Erythroblast (primary cell): ENCODE measurements at regions not wholly inside any gene's neighbourhood (a gene's known extent, or its start where the extent isn't known, plus 50 kb on each side); places are given as distances from the start of the nearest gene placed in this dataset.

Experiments
- DNase-seq, 2 experiments: peaks; one replicate each; lab custom pipeline; 2025; lab: John Stamatoyannopoulos, UW
- GATA1 ChIP-seq: IDR thresholded peaks from 2 replicates; pipeline ENCODE4 v1.6.1; 2011; ENCODE audit warnings: low read depth, mild to moderate bottlenecking, control low read depth, low read length, moderate library complexity
- POLR2A ChIP-seq: IDR thresholded peaks from 2 replicates; pipeline ENCODE4 v1.6.1; 2011; ENCODE audit warnings: mild to moderate bottlenecking, low read length

- no peak for TF ChIP-seq POLR2A
- no peak for TF ChIP-seq GATA1
- DNase-seq = no peak
Measured at GRCh38 chr9:78596346-78596745, 299.4 kb downstream of the PSAT1 start.

- TF ChIP-seq POLR2A = no peak
- TF ChIP-seq GATA1 = no peak
- no peak for DNase-seq
Measured at GRCh38 chr9:78598120-78598519, 301.2 kb downstream of the PSAT1 start.

GRCh38 chr9:78599926-78600325 lies 303.0 kb downstream of the PSAT1 start:
- TF ChIP-seq POLR2A (no peak), GATA1 (no peak)
- DNase-seq = no peak

DNA sequence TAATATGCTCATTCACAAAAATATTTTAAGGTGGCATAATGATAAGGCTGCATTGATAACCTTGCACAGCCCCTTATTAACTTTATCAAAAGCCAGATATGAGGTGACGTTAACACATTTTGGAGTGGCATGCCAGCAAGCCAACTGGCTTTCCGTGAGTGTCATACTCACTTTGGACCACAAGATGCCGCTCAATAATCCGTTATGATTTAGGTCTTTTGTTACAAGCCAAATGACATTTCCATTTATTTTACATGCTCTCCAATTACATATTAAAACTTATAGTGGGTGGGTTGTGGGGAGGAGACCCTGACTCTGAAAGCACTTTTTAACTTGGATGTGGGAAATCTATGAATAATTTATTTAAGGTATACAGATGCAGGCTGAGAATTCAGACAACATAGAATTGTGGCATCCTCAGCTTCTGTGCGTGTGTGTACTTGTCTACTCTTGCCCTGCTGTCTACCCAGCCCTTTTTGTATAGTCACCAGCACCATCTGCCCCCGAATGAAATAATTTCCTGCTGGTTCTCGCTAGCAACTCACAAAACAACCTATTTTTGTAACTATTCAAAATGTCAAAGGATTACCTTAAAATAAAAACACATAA lies 305.1 kb downstream of the PSAT1 start:
- TF ChIP-seq POLR2A = no peak
- TF ChIP-seq GATA1 = no peak
- peak; percentile 26 to 51 for DNase-seq

DNA sequence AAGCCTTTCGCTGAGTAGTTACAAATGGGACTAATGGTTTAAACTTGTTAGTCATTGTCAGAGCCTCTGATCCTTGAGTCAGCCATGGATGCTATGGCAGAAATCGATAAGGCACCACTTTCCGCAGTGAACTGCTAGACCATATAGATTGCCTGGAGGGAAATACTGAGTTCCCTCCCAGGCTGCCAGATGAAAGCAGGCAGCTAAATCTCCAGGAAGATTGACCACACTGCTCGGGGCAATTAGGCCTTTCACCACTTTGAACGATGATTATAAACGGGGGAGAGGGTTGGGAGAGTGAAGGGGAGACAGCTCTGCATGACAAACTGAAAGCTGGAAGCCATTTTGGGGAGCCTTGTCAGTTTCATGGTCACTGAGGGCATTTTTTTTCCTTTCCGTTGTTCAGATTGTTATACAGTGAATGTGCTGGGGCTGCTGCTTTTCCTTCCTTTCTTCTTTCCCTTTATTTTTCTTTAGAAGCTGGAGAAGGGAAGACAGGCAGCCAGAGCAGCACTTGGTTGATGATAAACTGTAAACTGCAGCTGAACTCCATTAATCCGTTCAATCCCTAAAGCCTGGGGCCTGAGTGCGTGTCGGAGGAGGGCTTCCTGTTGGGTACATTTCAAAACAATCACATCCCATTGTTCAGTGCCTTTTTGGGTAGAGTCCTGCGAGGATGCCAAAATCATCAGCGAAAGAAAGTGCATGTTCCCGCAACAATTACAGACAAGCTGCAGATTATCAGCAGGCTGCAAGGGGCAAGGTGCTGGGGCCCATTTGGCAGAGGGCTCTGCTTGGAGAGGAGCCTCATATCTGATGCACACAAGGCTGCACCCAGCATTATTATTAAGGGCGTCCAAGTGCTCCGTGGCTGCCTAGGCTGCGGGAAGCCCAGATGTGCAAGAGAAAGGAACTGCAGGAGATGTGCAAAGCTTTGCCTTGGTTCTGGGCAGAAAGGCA lies 308.4 kb downstream of the PSAT1 start:
- TF ChIP-seq GATA1 (no peak), POLR2A (no peak)
- DNase-seq = no peak

- TF ChIP-seq POLR2A = no peak
- no peak for TF ChIP-seq GATA1
- DNase-seq = no peak
Measured at GRCh38 chr9:78606001-78606379, 309.1 kb downstream of the PSAT1 start.

GRCh38 chr9:78607853-78608252 lies 310.9 kb downstream of the PSAT1 start:
- no peak for DNase-seq
- TF ChIP-seq POLR2A = no peak
- TF ChIP-seq GATA1 = no peak

- no peak for DNase-seq
- TF ChIP-seq GATA1 (no peak), POLR2A (no peak)
Measured at GRCh38 chr9:78609450-78609849, 312.5 kb downstream of the PSAT1 start.

DNA sequence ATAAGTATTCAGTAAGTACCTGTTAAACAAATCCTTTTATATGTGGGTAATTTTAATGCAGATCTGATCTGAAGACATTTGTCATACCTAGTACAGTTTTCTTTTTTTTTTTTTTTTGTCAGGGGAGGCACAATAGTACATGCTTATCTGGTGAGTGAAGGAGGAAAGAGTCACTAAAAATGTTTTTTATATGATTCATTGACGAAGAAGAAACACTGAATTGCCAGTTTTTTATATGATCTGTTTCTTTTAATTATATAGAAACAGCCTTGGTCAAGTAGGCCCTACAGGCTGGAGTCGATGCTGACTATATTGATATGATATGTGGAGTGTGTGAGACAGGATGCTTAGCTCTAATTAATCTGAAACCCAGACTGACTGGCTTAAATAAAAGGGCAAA lies 315.2 kb downstream of the PSAT1 start:
- DNase-seq = no peak
- TF ChIP-seq POLR2A (no peak), GATA1 (no peak)

DNA sequence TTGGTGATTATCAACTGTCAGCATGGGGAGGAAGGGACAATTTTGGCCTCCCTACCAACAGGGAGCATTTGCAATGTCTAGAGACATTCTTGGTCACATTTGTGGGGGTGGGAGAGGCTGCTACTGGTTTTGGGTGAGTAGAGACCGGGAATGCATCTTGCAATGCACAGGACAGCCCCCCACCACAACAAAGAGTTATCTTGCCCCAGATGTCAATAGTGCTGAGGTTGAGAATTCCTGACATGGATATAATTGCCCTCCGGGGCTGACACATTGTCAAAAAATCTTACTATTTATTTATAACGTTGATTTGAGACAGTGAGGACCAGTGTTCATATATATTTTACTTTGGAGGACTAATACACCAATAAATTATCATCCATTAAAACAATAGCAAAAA lies 316.1 kb downstream of the PSAT1 start:
- no peak for TF ChIP-seq GATA1
- no peak for TF ChIP-seq POLR2A
- DNase-seq = no peak

GRCh38 chr9:78614892-78615291 lies 318.0 kb downstream of the PSAT1 start:
- no peak for DNase-seq
- TF ChIP-seq GATA1 (no peak), POLR2A (no peak)

DNA sequence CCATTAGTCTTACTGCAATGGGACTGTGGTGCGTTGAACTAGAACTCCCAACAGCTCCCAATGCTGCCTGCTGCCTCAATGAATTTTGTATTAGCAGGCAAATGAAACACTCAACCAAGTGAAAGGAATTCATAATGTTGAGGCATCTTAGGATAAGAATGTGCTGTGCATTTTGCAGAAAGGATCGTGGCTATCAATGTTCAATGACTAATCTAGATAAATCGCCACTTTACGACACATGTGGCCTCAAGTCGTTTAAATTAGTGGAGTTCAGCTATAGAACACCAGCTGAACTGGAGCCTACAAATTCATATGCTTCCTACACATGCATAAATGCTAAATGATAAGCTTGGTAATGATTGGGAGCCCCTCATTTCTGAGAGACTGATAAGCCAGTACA lies 318.4 kb downstream of the PSAT1 start:
- TF ChIP-seq POLR2A (no peak), GATA1 (no peak)
- DNase-seq = no peak

- no peak for DNase-seq
Measured at GRCh38 chr9:78618735-78619134, 321.8 kb downstream of the PSAT1 start.

DNA sequence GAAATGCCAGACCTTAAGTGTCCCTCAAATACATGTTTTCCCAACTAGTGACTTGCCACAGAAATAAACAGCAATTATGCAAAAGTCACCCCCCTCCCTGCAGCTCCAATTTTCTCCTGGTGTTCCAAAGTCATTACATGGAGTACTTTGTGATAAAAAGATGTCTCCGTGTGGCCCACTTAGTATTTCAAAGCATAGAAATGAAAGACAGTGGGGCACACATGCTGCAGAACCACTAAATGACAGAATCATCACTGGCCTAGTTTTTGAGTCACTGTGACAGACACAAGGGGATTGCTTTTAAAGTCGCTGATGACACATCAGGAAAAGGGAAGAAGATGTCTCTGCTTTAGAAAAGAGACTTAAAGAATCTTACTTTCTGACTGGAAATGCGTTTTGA lies 323.4 kb downstream of the PSAT1 start:
- no peak for DNase-seq
- TF ChIP-seq GATA1 (no peak), POLR2A (no peak)

More at GRCh38 chr9:78618735-78619134, 321.8 kb downstream of the PSAT1 start:
- TF ChIP-seq POLR2A = no peak
- TF ChIP-seq GATA1 = no peak
